ENCODE measurements at regions not wholly inside any gene's neighbourhood (a gene's known extent, or its start where the extent isn't known, plus 50 kb on each side); places are given as distances from the start of the nearest gene placed in this dataset.
"Not testable (repeated sequence)": the region's sequence is repeated elsewhere in the genome, so short reads cannot be mapped to it uniquely, and the experiment has no call there.

DNA sequence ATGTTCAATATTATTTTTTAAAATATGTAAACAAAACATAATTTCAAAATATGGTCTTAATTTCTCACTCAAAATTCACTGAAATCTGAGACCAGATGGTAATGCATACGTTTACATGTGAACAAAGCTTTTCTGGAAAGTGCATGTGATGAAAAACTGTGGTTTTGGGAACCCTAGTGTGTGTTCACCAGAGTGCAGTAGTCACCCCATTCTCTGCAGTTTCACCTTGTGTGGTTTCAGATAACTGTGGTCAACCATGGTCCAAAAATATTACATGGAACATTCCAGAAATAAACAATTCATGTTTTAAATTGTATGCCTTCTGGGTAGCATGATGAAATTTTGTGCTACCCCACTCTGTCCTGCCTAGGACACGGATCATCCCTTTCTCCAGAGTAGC is 2021.9 kb downstream of the MRPL39 start:
- Histone ChIP-seq H3K4me3 (no peak overlapping the region), H3K27me3 (no peaks in the 10 kb centered on the region), H3K9me3 (no peaks in the 10 kb centered on the region), H3K27ac (no peak overlapping the region), H3K36me3 (no peaks in the 10 kb centered on the region), H3K4me1 (no peaks in the 10 kb centered on the region)
- TF ChIP-seq POLR2A (IDR thresholded peaks at IDR 0.05) = no peak
- no peak for TF ChIP-seq EP300 (IDR thresholded peaks at IDR 0.05)
- no peak for TF ChIP-seq CTCF (IDR thresholded peaks at IDR 0.05)
- no peak for TF ChIP-seq POLR2AphosphoS5 (IDR thresholded peaks at IDR 0.05)
- no peak for ATAC-seq (ENCODE audit: low FRiP score in 2 of 2)
- WGBS, 2 donors = 58 to 69% methylated on average over 2 of the region's 2 CpGs
- DNase-seq = no peak

DNA sequence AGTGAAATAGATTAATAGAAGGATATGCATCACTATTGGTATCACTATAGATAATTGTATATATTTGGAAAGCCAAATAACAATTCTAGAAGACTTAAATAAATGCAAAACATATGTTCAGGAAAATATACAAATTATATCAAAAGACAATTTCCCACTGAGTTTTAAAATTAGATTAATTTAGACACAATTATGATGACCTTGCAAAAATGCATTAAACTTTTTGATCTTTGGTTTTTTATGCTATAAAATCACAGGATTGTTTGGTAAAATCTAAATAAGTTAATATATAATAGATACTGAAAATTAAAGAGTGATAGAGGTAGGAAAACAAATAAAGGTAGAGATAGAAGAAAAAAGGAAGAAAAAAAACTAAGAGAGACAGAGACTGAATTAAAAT is 2027.7 kb downstream of the MRPL39 start:
- TF ChIP-seq CTCF (IDR thresholded peaks at IDR 0.05) = no peak
- no peak for TF ChIP-seq EP300 (IDR thresholded peaks at IDR 0.05)
- no peak for TF ChIP-seq POLR2A (IDR thresholded peaks at IDR 0.05)
- no peak for TF ChIP-seq POLR2AphosphoS5 (IDR thresholded peaks at IDR 0.05)
- Histone ChIP-seq H3K27me3 (no peaks in the 10 kb centered on the region), H3K4me3 (no peak overlapping the region), H3K36me3 (no peaks in the 10 kb centered on the region), H3K9me3 (no peaks in the 10 kb centered on the region), H3K27ac (no peak overlapping the region), H3K4me1 (no peaks in the 10 kb centered on the region)
- no peak for DNase-seq
- no peak for ATAC-seq (ENCODE audit: low FRiP score in 2 of 2)

DNA sequence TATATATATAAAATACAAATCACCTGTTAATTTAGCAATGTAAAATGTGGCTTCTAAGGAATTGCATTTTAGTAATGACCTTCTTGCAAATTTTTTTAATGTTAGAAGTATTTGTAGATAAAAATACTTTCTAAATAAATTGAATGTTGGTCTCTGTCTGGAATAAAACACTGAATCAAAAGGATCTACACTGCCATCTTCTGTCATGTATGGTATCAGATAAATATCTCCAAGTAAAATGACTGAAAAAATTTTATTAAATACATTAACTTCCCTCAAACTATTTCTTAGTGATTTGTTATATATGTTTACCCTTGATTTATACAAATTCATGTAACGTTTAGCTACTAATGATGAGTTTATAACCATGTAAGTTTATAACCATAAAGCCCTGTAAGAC is 2029.3 kb downstream of the MRPL39 start:
- Histone ChIP-seq H3K36me3 (no peaks in the 10 kb centered on the region), H3K4me1 (no peaks in the 10 kb centered on the region), H3K4me3 (no peak overlapping the region), H3K27ac (no peak overlapping the region), H3K9me3 (no peaks in the 10 kb centered on the region), H3K27me3 (no peaks in the 10 kb centered on the region)
- DNase-seq (no peak), ATAC-seq (ENCODE audit: low FRiP score in 2 of 2) (no peak)
- WGBS, 2 donors = 61 to 65% methylated on average over 1 of the region's 1 CpG
- TF ChIP-seq POLR2A (IDR thresholded peaks at IDR 0.05) (no peak), POLR2AphosphoS5 (IDR thresholded peaks at IDR 0.05) (no peak), CTCF (IDR thresholded peaks at IDR 0.05) (no peak)

GRCh38 chr21:23574932-23575331 is 2032.3 kb downstream of the MRPL39 start:
- H3K4me1 ChIP-seq = no peaks in the 10 kb centered on the region
- no peak for TF ChIP-seq POLR2A (IDR thresholded peaks at IDR 0.05)
- TF ChIP-seq CTCF (IDR thresholded peaks at IDR 0.05) = no peak
- no peak for TF ChIP-seq POLR2AphosphoS5 (IDR thresholded peaks at IDR 0.05)
- no peak for TF ChIP-seq EP300 (IDR thresholded peaks at IDR 0.05)
- DNase-seq (no peak), ATAC-seq (ENCODE audit: low FRiP score in 2 of 2) (no peak)
- no peak overlapping the region for H3K27ac ChIP-seq
- H3K27me3 ChIP-seq = no peaks in the 10 kb centered on the region
- whole genome bisulfite sequencing, 2 donors = 73 to 76% methylated on average over 9 of the region's 9 CpGs
- H3K9me3 ChIP-seq = no peaks in the 10 kb centered on the region
- no peaks in the 10 kb centered on the region for H3K36me3 ChIP-seq
- no peak overlapping the region for H3K4me3 ChIP-seq

DNA sequence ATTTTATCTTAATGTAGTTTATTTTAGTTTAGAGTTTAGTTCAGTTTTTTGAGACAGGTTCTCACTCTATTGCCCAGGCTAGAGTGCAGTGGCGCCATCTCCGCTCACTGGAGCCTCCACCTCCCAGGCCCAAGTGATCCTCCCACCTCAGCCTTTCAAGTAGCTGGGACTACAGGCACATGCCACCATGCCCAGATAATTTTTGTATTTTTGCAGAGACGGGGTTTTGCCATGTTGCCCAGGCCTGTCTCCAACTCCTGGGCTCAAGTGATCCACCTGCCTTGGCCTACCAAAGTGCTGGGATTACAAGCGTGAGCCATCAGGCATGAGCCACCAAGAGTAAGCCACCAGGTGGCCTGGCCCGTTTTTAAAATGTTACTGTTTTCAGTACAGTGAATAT is 2058.4 kb downstream of the MRPL39 start:
- H3K4me1 ChIP-seq; H3K4me3 ChIP-seq; ATAC-seq (ENCODE audit: low FRiP score in 2 of 2); H3K9me3 ChIP-seq; H3K27me3 ChIP-seq; H3K27ac ChIP-seq; DNase-seq; H3K36me3 ChIP-seq: not testable (repeated sequence)
- 83 to 87% methylated on average over 5 of the region's 5 CpGs for WGBS, 2 donors
